Cardiac fibroblast (primary cell): ENCODE measurements at regions not wholly inside any gene's neighbourhood (a gene's known extent, or its start where the extent isn't known, plus 50 kb on each side); places are given as distances from the start of the nearest gene placed in this dataset.
A peak's percentile ranks its signal among the peaks of the same experiment; 100 is the strongest.
"Not testable (repeated sequence)": the region's sequence is repeated elsewhere in the genome, so short reads cannot be mapped to it uniquely, and the experiment has no call there.

Experiments used
- DNase-seq, 2 donors: peaks; one replicate each; pipeline versions ENCODE4 v3.0.0 to v3.0.0-alpha.2; 2010; ENCODE audit warnings: low read depth in 2 of 2
- H3K4me3 ChIP-seq, 2 donors: replicated peaks in 1 of 2; 1 replicate in 1 of 2; 2 replicates in 1 of 2; pipeline ENCODE4 v1.5.1; 2011; ENCODE audit warnings: low read depth in 2 of 2, low read length in 2 of 2, mild to moderate bottlenecking in 2 of 2, moderate library complexity in 1 of 2
- TF ChIP-seq, protein P1 (sequence below): IDR thresholded peaks from one replicate; pipeline ENCODE4 v1.5.1; 2011; ENCODE audit warnings: low read depth, mild to moderate bottlenecking, low read length, inconsistent platforms

DNA sequence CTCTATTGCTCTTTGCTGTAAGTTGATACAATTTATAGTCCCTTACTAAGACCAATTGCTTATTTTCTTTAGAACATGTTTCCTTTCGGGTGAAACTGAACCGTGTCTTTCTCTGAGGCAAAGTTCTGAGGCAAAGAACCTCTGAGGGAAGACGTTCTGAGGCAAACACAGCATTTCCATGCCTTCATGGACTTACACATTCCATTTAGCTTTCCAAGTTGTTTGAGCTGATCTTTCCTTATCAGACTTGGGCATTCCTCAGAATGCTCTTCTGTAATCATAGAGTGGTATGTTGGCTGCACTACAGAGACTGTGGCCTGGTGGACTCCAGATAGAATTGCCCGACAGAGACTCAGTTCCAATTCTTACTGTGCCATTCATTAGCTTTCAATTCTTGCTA lies 579.1 kb downstream of the KCTD12 start:
- peak in 1 of 2 donors; percentile 68 for DNase-seq
- no peak overlapping the region for H3K4me3 ChIP-seq
- TF ChIP-seq, protein P1, sequence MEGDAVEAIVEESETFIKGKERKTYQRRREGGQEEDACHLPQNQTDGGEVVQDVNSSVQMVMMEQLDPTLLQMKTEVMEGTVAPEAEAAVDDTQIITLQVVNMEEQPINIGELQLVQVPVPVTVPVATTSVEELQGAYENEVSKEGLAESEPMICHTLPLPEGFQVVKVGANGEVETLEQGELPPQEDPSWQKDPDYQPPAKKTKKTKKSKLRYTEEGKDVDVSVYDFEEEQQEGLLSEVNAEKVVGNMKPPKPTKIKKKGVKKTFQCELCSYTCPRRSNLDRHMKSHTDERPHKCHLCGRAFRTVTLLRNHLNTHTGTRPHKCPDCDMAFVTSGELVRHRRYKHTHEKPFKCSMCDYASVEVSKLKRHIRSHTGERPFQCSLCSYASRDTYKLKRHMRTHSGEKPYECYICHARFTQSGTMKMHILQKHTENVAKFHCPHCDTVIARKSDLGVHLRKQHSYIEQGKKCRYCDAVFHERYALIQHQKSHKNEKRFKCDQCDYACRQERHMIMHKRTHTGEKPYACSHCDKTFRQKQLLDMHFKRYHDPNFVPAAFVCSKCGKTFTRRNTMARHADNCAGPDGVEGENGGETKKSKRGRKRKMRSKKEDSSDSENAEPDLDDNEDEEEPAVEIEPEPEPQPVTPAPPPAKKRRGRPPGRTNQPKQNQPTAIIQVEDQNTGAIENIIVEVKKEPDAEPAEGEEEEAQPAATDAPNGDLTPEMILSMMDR, result no peak

DNA sequence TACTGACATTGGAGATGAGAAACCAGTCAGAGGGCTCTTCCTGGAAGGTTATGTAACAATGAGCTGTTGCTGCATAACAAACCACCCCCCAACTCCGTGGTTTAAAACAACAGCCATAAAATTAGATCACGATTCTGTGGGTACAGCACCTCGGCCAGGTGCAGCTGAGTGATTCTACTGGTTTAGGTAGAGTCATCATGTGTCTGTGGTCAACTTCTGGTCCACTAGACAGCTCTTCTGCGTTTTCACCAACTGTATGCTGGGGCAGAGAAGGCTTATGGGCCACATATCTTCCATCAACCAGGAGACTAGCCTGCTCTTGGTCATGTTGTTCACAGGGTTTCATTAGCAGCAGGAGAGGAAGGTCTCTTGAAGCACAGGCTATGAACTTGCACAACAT lies 585.5 kb downstream of the KCTD12 start:
- H3K4me3 ChIP-seq, result no peak overlapping the region
- TF ChIP-seq, protein P1, result no peak
- DNase-seq, result no peak

DNA sequence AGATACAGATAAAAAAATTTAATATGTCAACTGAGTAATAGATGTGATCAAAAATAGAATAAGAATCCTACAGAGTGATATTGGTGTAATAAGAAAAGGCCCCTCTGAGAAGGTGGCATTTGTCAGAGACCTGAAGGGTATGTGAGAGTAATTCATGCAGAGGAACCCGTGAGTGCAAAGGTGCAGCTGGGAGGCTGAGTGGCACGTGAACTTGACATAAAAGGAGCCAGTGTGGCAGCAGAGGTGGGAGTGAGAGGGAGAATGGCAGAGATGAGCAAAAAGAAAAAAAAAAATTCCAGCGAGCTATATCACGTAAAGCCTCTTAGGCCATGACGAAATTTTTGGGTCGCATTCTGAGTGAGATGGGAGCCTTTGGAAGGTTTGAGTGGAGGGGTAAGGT lies 588.9 kb downstream of the KCTD12 start:
- H3K4me3 ChIP-seq, result no peak overlapping the region
- TF ChIP-seq, protein P1, result no peak
- no peak for DNase-seq

DNA sequence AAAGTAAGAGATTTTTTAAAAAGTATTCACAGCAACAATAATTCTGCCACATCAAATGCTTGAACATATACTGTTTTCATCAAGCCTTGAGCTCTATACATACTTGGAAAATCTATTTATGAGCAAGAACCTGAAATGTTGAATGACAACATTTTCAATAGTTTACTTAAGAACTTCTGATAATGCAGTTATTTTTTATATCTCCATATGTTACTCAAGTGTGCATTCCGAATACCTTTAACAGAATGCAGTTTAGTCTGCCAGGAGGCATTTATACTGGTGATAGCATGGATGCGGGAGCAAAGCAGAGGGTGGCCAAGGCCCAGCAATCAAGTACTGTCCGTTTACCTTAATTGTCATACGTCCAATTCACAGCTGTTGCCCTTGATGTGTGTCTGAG lies 589.5 kb downstream of the KCTD12 start:
- H3K4me3 ChIP-seq, result no peak overlapping the region
- TF ChIP-seq, protein P1, result no peak

DNA sequence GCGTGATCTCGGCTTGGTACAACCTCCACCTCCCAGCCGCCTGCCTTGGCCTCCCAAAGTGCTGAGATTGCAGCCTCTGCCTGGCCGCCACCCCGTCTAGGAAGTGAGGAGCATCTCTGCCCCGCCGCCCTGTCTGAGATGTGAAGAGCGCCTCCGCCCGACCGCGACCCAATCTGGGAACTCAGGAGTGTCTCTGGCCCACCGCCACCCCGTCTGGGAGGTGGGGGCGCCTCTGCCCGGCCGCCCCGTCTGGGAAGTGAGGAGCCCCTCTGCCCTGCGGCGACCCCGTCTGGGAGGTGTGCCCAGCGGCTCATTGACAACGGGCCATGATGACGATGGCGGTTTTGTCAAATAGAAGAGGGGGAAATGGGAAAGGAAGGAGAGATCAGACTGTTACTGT lies 591.2 kb downstream of the KCTD12 start:
- not testable (repeated sequence) for DNase-seq, H3K4me3 ChIP-seq

More for the DNA sequence above, 589.5 kb downstream of the KCTD12 start:
- no peak for DNase-seq

DNA sequence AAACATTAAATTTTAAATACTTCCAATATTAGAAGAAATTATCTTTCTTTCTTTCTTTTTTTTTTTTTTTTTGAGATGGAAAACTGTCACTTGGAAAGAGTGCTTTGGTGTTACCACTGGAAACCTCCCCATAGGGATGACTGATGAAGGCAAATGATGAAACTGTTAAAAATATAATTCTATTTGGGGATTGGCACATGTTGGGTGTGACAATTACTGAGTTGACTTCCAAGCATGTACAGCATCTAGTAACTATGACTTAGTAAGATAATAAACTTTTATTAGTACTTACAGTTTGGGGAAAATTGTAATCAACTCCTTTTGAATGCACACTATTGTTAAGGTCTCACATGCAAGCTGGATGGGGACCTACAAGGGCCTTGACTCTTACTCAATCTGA lies 592.5 kb downstream of the KCTD12 start:
- peak; percentile 25 to 68 for DNase-seq
- TF ChIP-seq, protein P1, result no peak
- H3K4me3 ChIP-seq, result no peak overlapping the region

DNA sequence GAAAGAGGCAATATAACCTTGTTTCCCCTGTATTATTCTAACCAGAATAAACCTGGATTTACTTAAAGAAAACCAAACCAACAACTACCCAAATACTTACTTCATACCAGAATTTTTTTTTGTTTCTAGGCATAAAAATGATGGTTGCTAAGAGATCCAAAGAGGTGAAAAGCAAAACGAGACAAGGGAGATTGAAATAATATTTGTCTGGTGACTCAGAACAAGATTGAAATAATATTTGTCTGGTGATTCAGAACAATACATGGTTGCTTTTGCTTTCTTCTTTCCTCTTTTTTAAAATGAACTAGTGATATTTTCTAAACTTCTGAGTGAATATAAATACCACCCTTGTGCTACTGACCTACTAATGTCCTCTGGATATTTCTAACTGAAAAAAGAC lies 592.9 kb downstream of the KCTD12 start:
- no peak overlapping the region for H3K4me3 ChIP-seq
- TF ChIP-seq, protein P1, result no peak
- peak; percentile 80 to 90 for DNase-seq
